A673 (cell line): ENCODE measurements at regions not wholly inside any gene's neighbourhood (a gene's known extent, or its start where the extent isn't known, plus 50 kb on each side); places are given as distances from the start of the nearest gene placed in this dataset.

Experiments used
- CTCF ChIP-seq: fragments of 300-800, 200-600 bp; sonication (generic); conservative IDR thresholded peaks from 2 replicates; pipeline ENCODE4 v1.5.1; 2017; ENCODE audit warnings: low read depth, mild to moderate bottlenecking, antibody characterized with exemption, low read length, moderate library complexity, mixed read lengths
- EZH2 ChIP-seq: fragments of 200-600 bp; sonication (generic); IDR thresholded peaks from 2 replicates; pipeline ENCODE4 v1.6.1; 2017; ENCODE audit warnings: borderline replicate concordance, low read depth, mild to moderate bottlenecking, mixed read lengths, antibody characterized with exemption, low read length; ENCODE audit not compliant: poor library complexity, severe bottlenecking

DNA sequence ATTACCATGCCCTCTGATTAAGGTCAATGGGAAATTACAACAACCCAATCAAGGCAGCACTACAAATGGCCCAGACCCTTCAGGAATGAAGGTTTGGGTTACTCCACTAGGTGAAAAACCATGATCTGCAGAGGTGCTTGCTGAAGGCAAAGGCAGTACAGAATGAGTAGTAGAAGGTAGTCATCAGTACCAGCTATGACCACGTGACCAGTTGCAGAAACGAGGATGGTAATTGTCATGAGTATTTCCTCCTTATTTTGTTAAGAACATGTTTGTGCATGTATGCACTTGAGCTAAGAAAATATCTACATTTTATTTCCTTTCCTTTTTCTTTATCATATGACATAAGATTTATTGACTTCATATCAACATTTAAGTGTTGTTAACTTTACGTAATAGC, 607.1 kb downstream of the KCNT2 start:
- TF ChIP-seq CTCF (no peak), EZH2 (no peak)
